Urothelium cell line (cell line): ENCODE measurements at regions not wholly inside any gene's neighbourhood (a gene's known extent, or its start where the extent isn't known, plus 50 kb on each side); places are given as distances from the start of the nearest gene placed in this dataset.
A peak's percentile ranks its signal among the peaks of the same experiment; 100 is the strongest.
"Not testable (repeated sequence)": the region's sequence is repeated elsewhere in the genome, so short reads cannot be mapped to it uniquely, and the experiment has no call there.

Experiments
- DNase-seq: peaks from one replicate; pipeline ENCODE4 v3.0.0; 2011; ENCODE audit warnings: low spot score, mixed read lengths
- FAIRE-seq: peaks from 2 replicates; lab custom pipeline; 2011; peaks lifted over from hg19 to GRCh38; lab: Jason Lieb, UNC

GRCh38 chr5:29157975-29158374 lies 2035.5 kb upstream of the CDH6 start:
- FAIRE-seq (no peak), DNase-seq (no peak)

DNA sequence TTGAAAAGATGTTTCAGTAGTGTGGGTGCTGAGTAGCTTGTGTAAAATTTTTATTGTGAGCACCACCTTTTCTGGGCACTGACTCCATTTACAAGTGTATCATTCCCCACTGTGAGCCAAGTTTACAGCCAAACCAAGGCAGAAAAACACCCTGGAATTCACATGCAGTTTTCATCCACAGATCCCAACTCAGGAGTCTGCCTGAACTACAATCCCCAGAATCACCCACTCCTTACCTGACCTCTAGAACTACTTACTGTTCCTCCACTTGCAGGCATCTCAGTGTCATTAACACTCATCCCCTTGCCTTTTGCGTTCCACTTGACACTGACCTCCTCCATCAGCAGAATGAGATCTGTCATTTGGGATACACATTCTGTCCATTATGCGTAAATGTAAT lies 2042.6 kb upstream of the CDH6 start:
- no peak for DNase-seq
- FAIRE-seq: peak; percentile 67

DNA sequence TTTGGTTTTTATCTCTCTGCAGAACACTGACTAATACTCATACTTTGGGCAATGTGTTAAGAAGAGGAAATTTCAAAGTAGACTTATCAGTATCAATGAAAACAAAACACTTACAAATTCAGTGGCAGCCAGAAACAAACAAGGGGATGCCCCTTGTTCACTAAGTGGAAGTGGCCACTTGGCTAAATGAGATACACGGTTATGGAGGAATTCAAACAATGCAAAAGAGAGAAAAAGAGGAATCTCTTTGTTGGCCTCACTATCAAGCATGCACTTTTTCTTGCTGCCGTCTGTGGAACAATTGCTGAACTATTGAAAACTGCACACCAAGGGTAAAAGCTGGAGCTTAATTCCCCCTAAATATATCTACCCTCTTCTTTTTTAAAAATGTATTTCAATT lies 2044.9 kb upstream of the CDH6 start:
- no peak for DNase-seq
- peak; percentile 42 for FAIRE-seq

DNA sequence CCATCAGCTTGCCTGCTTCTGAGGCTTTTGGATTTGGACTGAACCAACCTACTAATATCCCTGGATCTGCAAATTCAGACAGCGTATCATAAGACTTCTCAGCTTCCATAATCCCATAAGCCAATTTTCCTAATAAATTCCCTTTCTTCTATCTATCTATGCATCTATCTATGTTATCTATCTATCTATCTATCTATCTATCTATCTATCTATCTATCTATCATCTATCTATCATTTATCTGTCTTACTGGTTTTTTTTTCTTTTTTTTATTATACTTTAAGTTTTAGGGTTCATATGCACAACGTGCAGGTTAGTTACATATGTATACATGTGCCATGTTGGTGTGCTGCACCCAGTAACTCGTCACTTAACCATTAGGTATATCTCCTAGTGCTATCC lies 2045.4 kb upstream of the CDH6 start:
- FAIRE-seq (no peak), DNase-seq (no peak)

GRCh38 chr5:29143266-29143665 lies 2050.2 kb upstream of the CDH6 start:
- DNase-seq (no peak), FAIRE-seq (no peak)

GRCh38 chr5:29134418-29134817 lies 2059.1 kb upstream of the CDH6 start:
- no peak for FAIRE-seq
- no peak for DNase-seq

GRCh38 chr5:29131285-29131684 lies 2062.2 kb upstream of the CDH6 start:
- no peak for FAIRE-seq

DNA sequence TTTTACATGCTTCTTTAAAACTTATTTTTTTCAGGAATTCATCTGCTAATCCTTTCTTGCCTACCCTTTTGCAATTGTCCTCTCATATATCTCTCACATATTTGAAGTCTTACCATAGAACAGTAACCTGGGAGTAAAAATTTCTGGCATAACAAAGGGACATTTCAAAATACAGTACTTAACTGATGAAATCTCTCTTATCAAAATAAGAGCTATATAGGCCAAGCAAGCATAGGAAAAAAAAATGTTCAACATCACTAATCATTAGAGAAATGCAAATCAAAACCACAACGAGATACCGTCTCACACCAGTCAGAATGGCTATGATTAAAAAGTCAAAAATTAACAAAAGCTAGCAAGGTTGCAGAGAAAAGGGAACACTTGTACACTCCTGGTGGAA lies 2062.7 kb upstream of the CDH6 start:
- DNase-seq (no peak), FAIRE-seq (no peak)

More at GRCh38 chr5:29131285-29131684, 2062.2 kb upstream of the CDH6 start:
- no peak for DNase-seq

DNA sequence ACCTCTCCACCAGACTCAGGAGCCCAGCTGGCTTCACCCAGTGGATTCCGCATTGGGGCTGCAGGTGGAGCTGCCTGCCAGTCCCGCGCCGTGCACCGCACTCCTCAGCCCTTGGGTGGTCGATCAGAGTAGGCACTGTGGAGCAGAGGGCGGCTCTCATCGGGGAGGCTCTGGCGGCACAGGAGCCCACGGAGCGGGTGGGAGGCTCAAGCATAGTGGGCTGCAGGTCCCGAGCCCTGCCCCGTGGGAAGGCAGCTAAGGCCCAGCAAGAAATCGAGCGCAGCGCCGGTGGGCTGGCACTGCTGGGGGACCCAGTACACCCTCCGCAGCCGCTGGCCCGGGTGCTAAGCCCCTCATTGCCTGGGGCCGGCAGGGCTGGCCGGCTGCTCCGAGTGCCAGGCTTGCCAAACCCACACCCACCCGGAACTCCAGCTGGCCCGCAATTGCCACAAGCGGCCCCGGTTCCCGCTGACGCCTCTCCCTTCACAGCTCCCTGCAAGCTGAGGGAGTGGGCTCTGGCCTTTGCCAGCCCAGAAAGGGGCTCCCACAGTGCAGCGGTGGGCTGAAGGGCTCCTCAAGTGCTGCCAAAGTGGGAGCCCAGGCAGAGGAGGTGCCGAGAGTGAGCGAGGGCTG lies 2065.8 kb upstream of the CDH6 start:
- FAIRE-seq: not testable (repeated sequence)

DNA sequence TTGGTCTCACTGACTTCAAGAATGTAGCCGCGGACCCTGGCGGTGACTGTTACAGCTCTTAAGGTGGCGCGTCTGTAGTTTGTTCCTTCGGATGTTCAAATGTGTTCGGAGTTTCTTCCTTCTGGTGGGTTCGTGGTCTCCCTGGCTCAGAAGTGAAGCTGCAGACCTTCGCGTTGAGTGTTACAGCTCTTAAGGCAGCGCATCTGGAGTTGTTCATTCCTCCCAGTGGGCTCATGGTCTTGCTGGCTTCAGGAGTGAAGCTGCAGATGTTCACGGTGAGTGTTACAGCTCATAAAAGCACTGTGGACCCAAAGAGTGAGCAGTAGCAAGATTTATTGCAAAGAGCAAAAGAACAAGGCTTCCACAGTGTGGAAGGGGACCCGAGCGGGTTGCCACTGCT lies 2067.0 kb upstream of the CDH6 start:
- FAIRE-seq, DNase-seq: not testable (repeated sequence)

More for the DNA sequence above, 2065.8 kb upstream of the CDH6 start:
- DNase-seq: not testable (repeated sequence)

DNA sequence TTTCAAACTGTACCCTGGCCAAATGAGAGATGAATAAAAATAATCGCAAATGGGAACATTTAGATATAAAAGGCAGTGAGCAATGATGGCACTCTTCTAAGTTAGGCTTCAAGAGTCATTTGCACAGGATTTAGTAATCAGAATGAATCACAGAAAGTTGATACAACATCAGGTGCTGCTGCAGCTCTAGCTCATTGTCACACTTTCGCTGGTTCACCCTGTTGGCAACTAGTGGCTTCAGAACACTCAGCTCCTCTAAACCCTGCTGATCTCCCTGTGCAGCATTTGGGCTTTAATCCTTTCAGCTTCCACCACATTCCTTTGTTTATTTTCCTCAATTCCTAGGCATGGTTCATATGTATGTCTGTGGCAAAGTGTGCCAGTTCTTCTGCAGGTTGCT lies 2071.2 kb upstream of the CDH6 start:
- FAIRE-seq: no peak
- no peak for DNase-seq

- no peak for DNase-seq
- FAIRE-seq: no peak
Measured at GRCh38 chr5:29114331-29114768, 2076.0 kb upstream of the CDH9 start.

GRCh38 chr5:29113516-29113915 lies 2075.1 kb upstream of the CDH9 start:
- FAIRE-seq: no peak

GRCh38 chr5:29099585-29099984 lies 2061.2 kb upstream of the CDH9 start:
- FAIRE-seq (no peak), DNase-seq (no peak)

More at GRCh38 chr5:29113516-29113915, 2075.1 kb upstream of the CDH9 start:
- DNase-seq: no peak

DNA sequence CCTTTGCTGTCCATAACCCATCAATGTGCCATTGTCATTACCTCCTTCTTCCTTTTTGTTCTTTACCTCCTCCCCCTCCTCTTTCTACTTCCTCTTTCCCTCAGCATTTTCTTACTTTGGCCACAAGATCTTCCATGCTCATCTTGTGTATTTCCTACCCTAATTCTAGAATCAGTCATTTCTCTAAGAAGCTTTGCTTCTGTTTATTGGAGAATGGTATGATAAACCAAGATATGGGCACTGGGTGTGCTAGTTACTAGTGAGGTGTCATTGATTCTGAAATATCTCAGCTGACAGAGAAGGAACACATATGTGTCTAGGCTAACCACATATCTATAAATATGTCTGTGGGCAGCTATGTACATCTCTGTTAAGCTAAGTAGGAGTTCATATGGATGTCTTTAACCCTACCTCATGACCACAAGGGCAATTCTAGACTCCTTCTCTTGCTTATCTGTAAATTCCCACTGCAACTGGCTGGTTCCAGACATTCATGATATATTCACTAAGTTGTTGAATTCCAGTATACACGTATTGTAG lies 2051.3 kb upstream of the CDH9 start:
- FAIRE-seq: no peak
- no peak for DNase-seq

GRCh38 chr5:29085142-29085541 lies 2046.8 kb upstream of the CDH9 start:
- FAIRE-seq: no peak

GRCh38 chr5:29079771-29080170 lies 2041.4 kb upstream of the CDH9 start:
- no peak for FAIRE-seq
- peak; percentile 47 for DNase-seq

More at GRCh38 chr5:29085142-29085541, 2046.8 kb upstream of the CDH9 start:
- DNase-seq: peak; percentile 6

GRCh38 chr5:29077451-29077850 lies 2039.1 kb upstream of the CDH9 start:
- peak; percentile 51 for DNase-seq
- FAIRE-seq: peak; percentile 83

- FAIRE-seq: no peak
- no peak for DNase-seq
Measured at GRCh38 chr5:29069104-29069402, 2030.7 kb upstream of the CDH9 start.

- FAIRE-seq (no peak), DNase-seq (no peak)
Measured at GRCh38 chr5:29061381-29061780, 2023.0 kb upstream of the CDH9 start.

DNA sequence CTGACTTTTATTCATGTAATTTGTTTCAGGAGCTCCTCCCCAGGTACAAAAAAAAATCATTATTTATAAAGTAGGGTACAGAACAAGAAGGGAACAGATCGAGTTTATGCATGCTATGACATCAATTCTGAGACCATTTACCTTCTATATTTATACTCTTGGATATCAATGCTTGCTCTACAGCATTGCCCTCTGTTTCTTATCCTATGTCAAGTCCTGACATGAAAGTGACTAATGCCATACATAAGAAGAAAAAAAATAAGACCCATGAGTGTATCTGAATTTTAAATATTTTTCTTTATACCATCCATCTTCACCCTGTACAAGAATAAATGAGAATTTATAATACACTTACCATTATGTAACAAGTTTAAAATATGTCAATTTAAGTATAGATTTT lies 2016.3 kb upstream of the CDH9 start:
- FAIRE-seq (no peak), DNase-seq (no peak)

DNA sequence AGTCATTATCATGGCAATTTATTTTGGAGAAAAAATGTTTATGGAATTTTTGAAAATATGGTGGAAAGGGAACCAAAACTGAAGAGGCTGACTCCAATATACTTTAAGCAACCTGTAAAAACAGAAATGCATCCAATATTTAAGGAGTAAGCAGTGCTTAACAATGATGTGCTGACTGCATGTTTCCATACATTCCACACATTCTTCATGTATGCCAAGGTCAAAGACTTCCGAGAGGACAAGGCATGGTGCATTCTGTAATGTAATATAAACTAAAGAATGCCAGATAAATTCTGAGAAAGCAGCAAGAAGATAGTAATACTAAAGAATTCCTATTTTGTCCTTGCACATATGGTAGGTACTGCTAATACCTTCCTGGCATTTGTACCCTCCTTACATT lies 2015.9 kb upstream of the CDH9 start:
- FAIRE-seq (no peak), DNase-seq (no peak)

- FAIRE-seq: no peak
- DNase-seq: no peak
Measured at GRCh38 chr5:29051509-29051908, 2013.1 kb upstream of the CDH9 start.
